Thyroid gland (tissue), 4 donors: ENCODE measurements at regions not wholly inside any gene's neighbourhood (a gene's known extent, or its start where the extent isn't known, plus 50 kb on each side); places are given as distances from the start of the nearest gene placed in this dataset.

Experiments used
- DNase-seq, 2 donors: peaks; one replicate each; pipeline ENCODE4 v3.0.0-alpha.2; 2019
- H3K27ac ChIP-seq, 3 donors: fragments of 200-600 bp; sonication (generic); 1 replicate in 2 of 3; 2 replicates in 1 of 3; pipeline ENCODE4 v1.5.1; 2016 to 2019; ENCODE audit warnings: mild to moderate bottlenecking in 1 of 3, moderate library complexity in 1 of 3
- H3K27me3 ChIP-seq: fragments of 200-600 bp; sonication (generic); one replicate; pipeline ENCODE4 v1.5.1; 2019
- H3K36me3 ChIP-seq, 2 donors: fragments of 200-600 bp; sonication (generic); one replicate each; pipeline ENCODE4 v1.5.1; 2016 to 2019
- H3K4me1 ChIP-seq, 2 donors: fragments of 200-600 bp; sonication (generic); one replicate each; pipeline ENCODE4 v1.5.1; 2017 to 2019
- H3K4me3 ChIP-seq, 3 donors: fragments of 200-600 bp; sonication (generic); replicated peaks in 1 of 3; 1 replicate in 2 of 3; 2 replicates in 1 of 3; pipeline ENCODE4 v1.5.1; 2016; ENCODE audit warnings: mild to moderate bottlenecking in 1 of 3
- H3K9me3 ChIP-seq: fragments of 200-600 bp; sonication (generic); one replicate; pipeline ENCODE4 v1.5.1; 2017
- CTCF ChIP-seq, 6 experiments: fragments of 200-600 bp in 3 of 6; fragments of 450-650 bp in 3 of 6; sonication (generic) in 3 of 6; IDR thresholded peaks; one replicate each; pipeline ENCODE4 v1.5.1; 2016 to 2019; ENCODE audit warnings: antibody characterized with exemption in 6 of 6, mild to moderate bottlenecking in 2 of 6, inconsistent platforms in 1 of 6, moderate library complexity in 1 of 6
- POLR2A ChIP-seq, 2 donors: fragments of 450-650 bp; IDR thresholded peaks; one replicate each; pipeline ENCODE4 v1.6.1; 2017; ENCODE audit warnings: antibody characterized with exemption in 2 of 2, mild to moderate bottlenecking in 2 of 2, moderate library complexity in 1 of 2
- WGBS, 2 donors: methylation state at CpG; one replicate each; pipeline ENCODE4 v1.1.5; 2017; 5-methylcytosine and 5-hydroxymethylcytosine counted together
- intact Hi-C: fragments of 100-400 bp; cut with DNase I; formaldehyde crosslinking; loops from one replicate; pipeline ENCODE4 v1.15.1; 2023

DNA sequence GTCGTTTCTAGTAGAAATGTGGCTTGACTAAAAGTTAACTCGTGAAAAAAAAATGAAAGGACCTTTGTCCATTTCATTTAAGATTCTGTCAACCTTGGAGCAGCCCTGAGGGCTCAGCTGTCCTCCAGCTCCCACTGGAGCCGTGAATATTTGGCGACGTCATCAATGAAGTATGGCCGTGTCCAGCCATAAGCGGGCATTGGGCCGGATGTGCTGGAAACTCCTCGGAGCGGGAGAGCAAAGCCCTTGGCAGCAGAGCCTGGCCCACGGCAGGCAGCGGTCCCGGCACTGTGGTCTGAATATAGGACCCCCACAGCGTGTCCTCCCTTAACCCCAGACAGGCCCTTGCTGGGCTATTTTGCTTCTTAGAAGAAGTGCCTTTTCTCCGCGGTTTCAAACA is 50.0 kb downstream of the JAKMIP3 start:
- no peak for DNase-seq
- Histone ChIP-seq H3K4me1 (no peaks in the 10 kb centered on the region), H3K27me3 (no peaks in the 10 kb centered on the region), H3K36me3 (no peaks in the 10 kb centered on the region), H3K27ac (no peak overlapping the region), H3K4me3 (no peak overlapping the region), H3K9me3 (no peaks in the 10 kb centered on the region)
- intact Hi-C loops: no loop called here
- WGBS, 2 donors: 69 to 70% methylated on average over 16 of the region's 16 CpGs
- TF ChIP-seq POLR2A (IDR thresholded peaks at IDR 0.05) (no peak), CTCF (IDR thresholded peaks at IDR 0.05) (no peak)

DNA sequence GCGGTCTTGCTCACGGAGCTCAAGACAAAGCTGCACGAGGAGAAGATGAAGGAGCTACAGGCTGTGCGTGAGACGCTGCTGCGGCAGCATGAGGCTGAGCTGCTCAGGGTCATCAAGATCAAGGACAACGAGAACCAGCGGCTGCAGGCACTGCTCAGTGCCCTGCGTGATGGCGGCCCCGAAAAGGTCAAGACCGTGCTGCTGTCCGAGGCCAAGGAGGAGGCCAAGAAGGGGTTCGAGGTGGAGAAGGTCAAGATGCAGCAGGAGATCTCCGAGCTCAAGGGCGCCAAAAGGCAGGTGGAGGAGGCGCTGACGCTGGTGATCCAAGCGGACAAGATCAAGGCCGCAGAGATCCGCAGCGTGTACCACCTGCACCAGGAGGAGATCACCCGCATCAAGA is 51.4 kb downstream of the JAKMIP3 start:
- 94% methylated on average over 23 of the region's 23 CpGs for WGBS, 2 donors

GRCh38 chr10:132117636-132118190 is 52.0 kb downstream of the JAKMIP3 start:
- intact Hi-C loops: no loop called here
- no peaks in the 10 kb centered on the region for H3K27me3 ChIP-seq
- no peaks in the 10 kb centered on the region for H3K4me1 ChIP-seq
- no peaks in the 10 kb centered on the region for H3K9me3 ChIP-seq
- no peak for TF ChIP-seq CTCF (IDR thresholded peaks at IDR 0.05)
- TF ChIP-seq POLR2A (IDR thresholded peaks at IDR 0.05): no peak
- WGBS, 2 donors: 92 to 94% methylated on average over 11 to 12 of the region's 21 CpGs
- H3K4me3 ChIP-seq: no peak overlapping the region
- no peak overlapping the region for H3K27ac ChIP-seq
- H3K36me3 ChIP-seq: no peaks in the 10 kb centered on the region
- DNase-seq: no peak

More for the DNA sequence above, 51.4 kb downstream of the JAKMIP3 start:
- DNase-seq: no peak
- Histone ChIP-seq H3K9me3 (no peaks in the 10 kb centered on the region), H3K4me3 (no peak overlapping the region), H3K27me3 (no peaks in the 10 kb centered on the region), H3K36me3 (no peaks in the 10 kb centered on the region), H3K27ac (no peak overlapping the region), H3K4me1 (no peaks in the 10 kb centered on the region)
- intact Hi-C loops: no loop called here
- TF ChIP-seq POLR2A (IDR thresholded peaks at IDR 0.05) (no peak), CTCF (IDR thresholded peaks at IDR 0.05) (no peak)

DNA sequence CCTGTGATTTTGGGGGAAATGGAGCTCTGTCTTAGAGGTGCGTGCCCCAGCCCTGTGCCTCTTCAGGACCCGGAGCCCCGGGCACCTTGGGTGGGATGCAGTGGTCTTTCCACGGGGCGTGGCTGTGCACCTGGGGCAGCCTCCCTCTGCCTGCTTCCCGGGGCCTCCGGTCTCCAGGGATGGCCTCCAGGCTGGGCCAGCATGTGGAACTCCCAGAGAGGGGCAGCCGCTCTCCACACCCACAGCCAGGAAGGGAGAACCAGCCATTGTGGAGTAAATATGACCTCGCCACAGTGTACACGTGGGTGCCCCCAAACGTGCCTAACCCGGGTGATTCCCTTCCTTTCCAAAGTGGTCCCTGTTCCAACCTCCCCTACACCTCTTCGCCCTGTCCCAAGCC is 52.6 kb downstream of the JAKMIP3 start:
- Histone ChIP-seq H3K9me3 (no peaks in the 10 kb centered on the region), H3K4me3 (no peak overlapping the region), H3K36me3 (no peaks in the 10 kb centered on the region), H3K27me3 (no peaks in the 10 kb centered on the region), H3K4me1 (no peaks in the 10 kb centered on the region), H3K27ac (no peak overlapping the region)
- TF ChIP-seq POLR2A (IDR thresholded peaks at IDR 0.05) (no peak), CTCF (IDR thresholded peaks at IDR 0.05) (no peak)
- no peak for DNase-seq
- intact Hi-C loops: no loop called here
- 87 to 95% methylated on average over 6 to 8 of the region's 13 CpGs for WGBS, 2 donors

DNA sequence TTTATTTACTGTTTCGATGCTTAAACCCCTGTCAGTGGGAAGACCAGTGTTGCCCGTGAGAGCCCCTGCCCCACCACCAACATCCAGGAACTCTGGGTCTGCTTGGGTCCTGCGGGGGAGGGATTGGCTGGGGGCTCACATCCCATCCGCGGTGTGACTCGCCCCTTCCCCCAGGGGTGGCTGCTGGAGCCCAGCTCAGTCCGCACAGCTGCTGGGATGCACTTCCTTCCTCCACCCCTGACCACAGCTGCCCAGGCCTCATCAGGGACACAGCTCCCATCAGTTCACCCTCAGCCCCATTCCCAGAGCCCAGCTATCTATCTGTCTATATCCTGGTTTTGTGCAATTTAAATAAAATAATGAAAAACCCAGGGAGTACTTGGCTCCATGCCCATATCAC is 54.5 kb downstream of the JAKMIP3 start:
- WGBS, 2 donors: 74% methylated on average over 5 to 7 of the region's 7 CpGs
- no peak for DNase-seq
- H3K36me3 ChIP-seq: no peaks in the 10 kb centered on the region
- H3K27ac ChIP-seq: no peak overlapping the region
- H3K27me3 ChIP-seq: no peaks in the 10 kb centered on the region
- no peaks in the 10 kb centered on the region for H3K4me1 ChIP-seq
- H3K4me3 ChIP-seq: no peak overlapping the region
- intact Hi-C loops: no loop called here
- H3K9me3 ChIP-seq: no peaks in the 10 kb centered on the region
- TF ChIP-seq POLR2A (IDR thresholded peaks at IDR 0.05) (no peak), CTCF (IDR thresholded peaks at IDR 0.05) (no peak)
